HG03045 (cell line): ENCODE measurements at regions not wholly inside any gene's neighbourhood (a gene's known extent, or its start where the extent isn't known, plus 50 kb on each side); places are given as distances from the start of the nearest gene placed in this dataset.

Source experiments
- ATAC-seq: cut with Tn5 transposase; IDR thresholded peaks from one replicate; pipeline ENCODE4 v1.9.1; 2021; ENCODE audit warnings: mild to moderate bottlenecking, moderate library complexity; ENCODE audit not compliant: unreplicated experiment

- no peak for ATAC-seq
Observed at GRCh38 chr11:109914809-109915653, 178.2 kb upstream of the ZC3H12C start.

- no peak for ATAC-seq
Observed at GRCh38 chr11:109926941-109927340, 166.3 kb upstream of the ZC3H12C start.

GRCh38 chr11:109929308-109929707, 163.9 kb upstream of the ZC3H12C start:
- no peak for ATAC-seq

GRCh38 chr11:109933126-109933525, 160.1 kb upstream of the ZC3H12C start:
- no peak for ATAC-seq

GRCh38 chr11:109934151-109934550, 159.0 kb upstream of the ZC3H12C start:
- ATAC-seq, result no peak

- no peak for ATAC-seq
Observed at GRCh38 chr11:109936661-109937180, 156.5 kb upstream of the ZC3H12C start.

GRCh38 chr11:109937968-109938367, 155.2 kb upstream of the ZC3H12C start:
- ATAC-seq, result no peak

- no peak for ATAC-seq
Observed at GRCh38 chr11:109939166-109939810, 153.9 kb upstream of the ZC3H12C start.

- no peak for ATAC-seq
Observed at GRCh38 chr11:109940816-109941215, 152.4 kb upstream of the ZC3H12C start.

GRCh38 chr11:109945626-109946321, 147.4 kb upstream of the ZC3H12C start:
- peak; percentile 76 for ATAC-seq

- peak; percentile 91 for ATAC-seq
Observed at GRCh38 chr11:109946322-109946846, 146.8 kb upstream of the ZC3H12C start.

GRCh38 chr11:109954534-109954933, 138.7 kb upstream of the ZC3H12C start:
- no peak for ATAC-seq

- ATAC-seq, result peak; percentile 70
Observed at GRCh38 chr11:109956124-109956793, 136.9 kb upstream of the ZC3H12C start.

GRCh38 chr11:109957000-109957399, 136.2 kb upstream of the ZC3H12C start:
- no peak for ATAC-seq

- ATAC-seq, result no peak
Observed at GRCh38 chr11:109957601-109958000, 135.6 kb upstream of the ZC3H12C start.

- ATAC-seq, result no peak
Observed at GRCh38 chr11:109958131-109958820, 134.9 kb upstream of the ZC3H12C start.

- no peak for ATAC-seq
Observed at GRCh38 chr11:109958821-109959166, 134.4 kb upstream of the ZC3H12C start.

- no peak for ATAC-seq
Observed at GRCh38 chr11:109960831-109961230, 132.4 kb upstream of the ZC3H12C start.

- ATAC-seq, result no peak
Observed at GRCh38 chr11:109961261-109961660, 131.9 kb upstream of the ZC3H12C start.

- no peak for ATAC-seq
Observed at GRCh38 chr11:109963101-109963500, 130.1 kb upstream of the ZC3H12C start.
